ENCODE measurements at regions not wholly inside any gene's neighbourhood (a gene's known extent, or its start where the extent isn't known, plus 50 kb on each side); places are given as distances from the start of the nearest gene placed in this dataset.
"Not testable (repeated sequence)": the region's sequence is repeated elsewhere in the genome, so short reads cannot be mapped to it uniquely, and the experiment has no call there.

GRCh38 chr9:18237776-18238175, 236.2 kb upstream of the ADAMTSL1 start:
- DNase-seq, result no peak

- no peak for DNase-seq
Observed at GRCh38 chr9:18238254-18238653, 235.7 kb upstream of the ADAMTSL1 start.

DNA sequence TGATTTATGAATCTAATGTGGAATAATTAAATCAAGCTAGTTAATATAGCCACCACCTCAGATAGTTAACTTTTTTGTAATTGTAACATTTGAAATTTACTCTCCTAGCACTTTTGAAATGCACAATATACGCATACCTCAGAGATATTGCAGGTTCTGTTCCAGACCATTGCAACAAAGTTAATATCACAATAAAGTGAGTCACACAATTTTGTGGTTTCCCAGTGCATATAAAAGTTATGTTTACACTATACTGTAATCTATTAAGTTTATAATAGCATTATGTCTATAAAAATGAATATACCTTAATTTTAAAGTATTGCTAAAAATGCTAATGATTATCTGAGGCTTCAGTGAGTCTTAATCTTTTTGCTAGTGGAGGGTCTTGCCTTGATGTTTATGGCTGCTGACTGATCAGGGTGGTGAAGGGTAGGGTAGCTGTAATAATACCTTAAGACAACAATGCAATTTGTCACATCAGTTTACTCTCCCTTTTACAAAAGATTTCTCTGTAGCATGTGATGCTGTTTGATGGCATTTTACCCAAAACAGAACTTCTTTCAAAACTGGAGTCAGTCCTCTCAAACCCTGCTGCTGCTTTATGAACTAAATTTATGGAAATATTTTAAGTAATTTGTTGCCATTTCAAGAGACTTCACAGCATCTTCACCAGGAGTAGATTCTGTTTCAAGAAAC, 235.1 kb upstream of the ADAMTSL1 start:
- no peak for DNase-seq

DNA sequence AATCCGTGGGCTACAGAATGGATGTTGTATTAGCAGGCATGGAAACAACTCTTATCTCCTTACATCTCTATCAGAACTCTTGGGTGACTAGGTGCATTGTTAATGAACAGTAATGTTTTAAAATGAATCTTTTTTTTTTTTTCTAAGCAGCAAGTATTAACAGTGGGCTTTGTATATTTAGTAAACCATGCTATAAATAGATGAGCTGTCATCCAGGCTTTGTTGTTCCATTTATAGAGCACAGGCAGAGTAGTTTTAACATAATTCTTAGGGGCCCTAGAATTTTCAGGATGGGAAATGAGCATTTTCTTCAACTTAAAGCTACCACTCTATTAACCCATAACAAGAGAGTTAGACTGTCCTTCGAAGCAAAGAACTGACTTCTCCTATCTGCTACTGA, 233.7 kb upstream of the ADAMTSL1 start:
- no peak for DNase-seq

DNA sequence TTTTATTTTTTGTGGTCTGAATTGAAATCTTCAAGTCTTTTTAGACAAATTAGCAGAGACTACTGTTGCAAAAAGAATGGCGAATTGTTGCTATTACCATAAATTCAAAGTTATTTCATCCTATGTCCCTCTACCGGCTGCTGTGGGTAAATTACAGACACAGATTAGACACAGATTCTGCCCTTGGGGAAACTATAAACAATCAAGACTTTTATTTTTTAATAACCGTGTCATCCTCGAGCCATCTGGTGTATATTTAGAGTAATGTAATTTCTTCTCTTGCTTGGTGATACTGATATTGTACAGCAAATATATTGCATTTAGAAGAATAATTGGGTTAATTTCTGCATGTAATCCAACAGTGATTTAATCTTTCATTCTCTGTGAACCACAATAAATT, 228.0 kb upstream of the ADAMTSL1 start:
- DNase-seq, result no peak

- DNase-seq, result no peak
Observed at GRCh38 chr9:18250053-18250452, 223.9 kb upstream of the ADAMTSL1 start.

GRCh38 chr9:18253950-18254349, 220.0 kb upstream of the ADAMTSL1 start:
- DNase-seq, result no peak

GRCh38 chr9:18255158-18255629, 218.8 kb upstream of the ADAMTSL1 start:
- peak; percentile 87 for DNase-seq

DNA sequence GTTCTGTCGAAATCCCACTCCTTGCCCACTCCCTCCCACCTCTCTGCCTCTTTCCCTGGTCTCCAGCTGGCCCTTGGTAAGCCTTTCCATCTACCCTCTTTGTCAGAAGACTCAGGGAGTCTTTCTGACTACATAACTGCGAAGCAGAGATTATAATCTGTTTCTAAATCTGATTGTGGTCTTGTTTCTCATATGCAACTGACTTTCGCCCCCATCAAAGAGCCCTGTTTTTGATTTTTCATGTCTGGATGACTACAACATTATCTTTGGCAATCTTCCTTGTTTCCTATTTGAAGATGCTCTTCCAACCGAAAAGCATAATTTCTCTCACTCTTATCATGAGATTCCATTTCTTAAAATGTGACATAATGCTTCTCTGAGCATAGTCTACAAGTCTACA, 218.2 kb upstream of the ADAMTSL1 start:
- no peak for DNase-seq

- DNase-seq, result no peak
Observed at GRCh38 chr9:18256568-18256967, 217.4 kb upstream of the ADAMTSL1 start.

DNA sequence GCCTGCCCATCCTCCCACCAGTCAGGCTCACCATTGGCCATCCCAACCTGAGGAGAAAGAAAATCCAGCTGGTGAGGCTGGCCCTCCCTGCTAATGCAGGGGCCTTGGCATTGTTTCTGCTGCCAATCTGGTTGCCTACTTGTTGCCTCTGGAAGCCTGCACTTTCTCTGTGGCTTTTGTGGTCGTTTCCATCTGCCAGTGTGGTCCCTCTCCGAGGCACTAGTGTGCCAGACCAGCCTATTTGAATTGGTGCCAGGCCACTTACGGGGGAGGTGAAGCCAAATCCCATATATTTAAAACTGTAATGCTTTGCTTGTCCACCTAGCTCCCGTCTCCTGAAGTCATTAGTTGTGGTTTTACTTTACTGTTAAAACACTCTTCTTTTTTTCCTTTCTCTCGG, 213.4 kb upstream of the ADAMTSL1 start:
- DNase-seq, result peak; percentile 83

- DNase-seq, result no peak
Observed at GRCh38 chr9:18261181-18261580, 212.8 kb upstream of the ADAMTSL1 start.

DNA sequence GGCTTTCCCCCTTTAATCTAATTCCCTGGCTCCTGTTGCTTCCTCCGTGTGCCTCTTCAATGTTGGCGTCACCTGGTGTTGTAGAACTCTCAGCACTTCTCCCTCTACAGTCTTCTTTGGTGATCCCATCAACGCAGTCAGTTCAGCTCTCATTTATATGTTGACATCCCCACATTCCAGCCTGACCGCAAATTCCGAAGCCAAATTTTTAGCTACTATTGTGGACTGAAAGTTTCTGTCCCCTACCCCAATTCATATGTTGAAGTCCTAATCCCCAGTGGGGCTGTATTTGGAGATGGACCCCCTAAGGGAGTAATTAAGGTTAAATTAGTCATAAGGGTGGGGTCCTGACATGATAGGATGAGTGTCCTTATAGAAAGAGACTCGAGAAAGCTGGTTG, 210.6 kb upstream of the ADAMTSL1 start:
- no peak for DNase-seq

- no peak for DNase-seq
Observed at GRCh38 chr9:18268381-18268780, 205.6 kb upstream of the ADAMTSL1 start.

GRCh38 chr9:18269561-18269960, 204.4 kb upstream of the ADAMTSL1 start:
- DNase-seq, result no peak

- no peak for DNase-seq
Observed at GRCh38 chr9:18274693-18275092, 199.3 kb upstream of the ADAMTSL1 start.

DNA sequence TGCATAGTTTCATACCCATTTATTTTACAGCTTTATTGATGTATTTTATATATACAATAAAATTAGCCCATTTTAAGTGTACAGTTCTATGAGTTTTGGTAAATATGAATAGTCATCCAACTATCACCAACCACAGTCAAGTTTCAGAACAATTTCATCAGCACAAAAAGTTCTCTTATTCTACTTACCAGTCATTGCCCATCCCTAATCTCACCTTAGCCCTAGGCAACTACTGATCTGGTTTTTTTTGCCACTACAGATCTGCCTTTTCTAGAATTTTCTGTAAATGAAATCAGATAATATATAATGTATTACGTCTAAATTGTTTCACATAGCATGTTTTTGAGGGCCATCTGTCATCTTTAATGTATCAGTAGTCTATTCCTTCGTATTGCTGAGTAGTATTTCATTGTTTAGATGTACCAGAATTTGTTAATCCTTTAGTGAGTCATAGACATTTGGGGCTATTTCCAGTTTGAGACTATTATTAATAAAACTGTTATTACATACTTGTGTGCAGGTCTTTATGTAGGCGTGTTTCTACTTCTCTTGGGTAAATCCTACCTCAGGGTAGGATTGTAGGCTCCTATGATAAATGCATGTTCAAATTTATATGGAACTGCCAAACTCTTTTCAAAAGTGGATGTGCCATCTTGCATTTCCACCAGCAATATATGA, 198.5 kb upstream of the ADAMTSL1 start:
- no peak for DNase-seq

DNA sequence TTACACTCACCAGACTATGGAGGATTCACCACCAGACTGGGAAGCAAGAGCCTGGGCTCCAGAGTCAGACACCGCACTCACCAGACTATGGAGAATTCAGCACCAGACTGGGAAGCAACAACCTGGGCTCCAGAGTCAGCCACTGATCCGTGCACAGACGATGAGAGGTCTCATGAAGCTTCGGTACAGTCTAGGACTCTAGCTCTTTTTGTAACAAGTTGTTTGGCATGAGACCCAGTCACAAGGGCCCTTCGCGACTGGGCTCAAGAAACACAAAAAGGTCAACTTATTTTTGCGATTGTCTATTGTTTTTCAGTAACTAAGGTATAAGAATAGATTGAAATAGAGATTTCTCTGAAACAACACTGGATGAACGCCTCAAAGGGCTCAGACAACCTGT, 192.7 kb upstream of the ADAMTSL1 start:
- no peak for DNase-seq

- no peak for DNase-seq
Observed at GRCh38 chr9:18294229-18294628, 179.7 kb upstream of the ADAMTSL1 start.

DNA sequence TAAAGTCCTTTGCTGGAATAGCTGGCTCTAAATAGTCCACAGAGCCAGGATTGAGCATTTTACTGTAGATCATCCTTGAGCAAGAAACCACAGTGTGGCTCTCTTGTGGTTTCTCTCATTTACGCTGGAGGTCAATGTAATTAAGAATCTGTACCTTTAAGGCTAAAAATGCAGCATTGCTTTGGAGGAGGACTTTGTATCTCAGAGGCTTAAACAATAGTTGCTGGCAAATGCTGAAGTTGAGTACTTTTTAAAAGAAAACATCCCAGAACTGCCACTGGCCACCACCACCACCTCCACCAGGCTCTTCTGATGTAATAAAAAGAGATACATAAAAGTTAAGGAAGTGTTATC, 177.3 kb upstream of the ADAMTSL1 start:
- DNase-seq, result no peak

DNA sequence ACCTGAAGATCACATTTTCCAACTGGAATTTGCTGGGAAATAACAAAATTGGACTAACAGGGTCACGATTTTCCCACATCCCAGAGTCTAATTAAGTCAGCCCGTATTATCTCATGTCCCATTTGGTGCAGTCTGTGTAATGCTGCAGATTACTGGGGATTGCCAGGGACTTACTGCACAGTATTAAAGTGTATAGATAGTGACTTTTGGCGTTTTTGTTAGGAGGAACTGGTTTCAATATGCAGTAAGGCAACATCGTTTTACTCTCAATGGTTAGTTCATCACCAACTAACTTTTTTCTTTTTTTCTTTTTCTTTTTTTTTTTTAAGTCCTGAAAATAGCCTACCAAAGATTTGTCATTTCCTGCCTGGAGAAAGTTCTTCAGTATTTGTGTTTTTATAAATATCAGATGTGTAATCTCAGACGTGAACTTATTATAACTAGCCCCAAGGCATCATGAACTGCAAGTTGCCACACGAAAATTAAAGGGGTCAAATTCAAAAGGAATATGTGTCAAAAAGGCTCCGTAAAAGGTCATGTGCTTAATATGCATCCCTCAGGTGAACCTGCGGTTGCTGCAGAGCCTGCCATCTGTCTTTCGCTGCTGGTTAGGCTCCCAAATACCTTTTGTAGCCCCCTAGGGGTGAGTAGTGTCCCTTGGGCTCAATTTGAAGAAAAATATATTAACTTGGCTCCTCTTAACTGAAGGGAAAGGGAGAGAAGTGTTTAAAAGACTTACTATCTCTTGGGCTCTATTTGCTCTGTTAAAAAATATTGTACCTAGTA, 176.7 kb upstream of the ADAMTSL1 start:
- no peak for DNase-seq

- no peak for DNase-seq
Observed at GRCh38 chr9:18299449-18299848, 174.5 kb upstream of the ADAMTSL1 start.

DNA sequence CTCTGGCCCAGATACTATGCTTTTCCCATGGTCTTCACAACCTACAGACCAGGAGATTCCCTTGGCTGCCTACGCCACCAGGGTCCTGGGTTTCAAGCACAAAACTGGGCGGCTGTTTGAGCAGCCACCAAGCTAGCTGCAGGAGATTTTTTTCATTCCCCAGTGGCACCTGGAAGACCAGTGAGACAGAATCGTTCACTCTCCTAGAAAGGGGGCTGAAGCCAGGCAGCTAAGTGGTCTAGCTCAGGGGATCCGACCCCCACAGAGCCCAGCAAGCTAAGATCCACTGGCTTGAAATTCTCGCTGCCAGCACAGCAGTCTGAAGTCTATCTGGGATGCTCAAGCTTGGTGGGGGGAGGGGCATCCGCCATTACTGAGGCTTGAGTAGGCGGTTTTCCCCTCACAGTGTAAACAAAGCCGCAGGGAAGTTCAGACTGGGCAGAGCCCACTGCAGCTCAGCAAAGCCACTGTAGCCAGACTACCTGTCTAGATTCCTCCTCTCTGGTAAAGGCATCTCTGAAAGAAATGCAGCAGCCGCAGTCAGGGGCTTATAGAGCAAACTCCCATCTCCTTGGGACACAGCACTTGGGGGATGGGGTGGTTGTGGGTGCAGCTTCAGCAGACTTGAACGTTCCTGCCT, 168.7 kb upstream of the ADAMTSL1 start:
- DNase-seq, result not testable (repeated sequence)

All from right hindlimb (tissue), 1 donor.